ENCODE measurements at regions not wholly inside any gene's neighbourhood (a gene's known extent, or its start where the extent isn't known, plus 50 kb on each side); places are given as distances from the start of the nearest gene placed in this dataset.

GRCh38 chr4:187415231-187415630, 580.3 kb upstream of the ZFP42 start:
- no peak for TF ChIP-seq GABPA (IDR thresholded peaks at IDR 0.05; ENCODE audit: low read depth)
- TF ChIP-seq CTCF (IDR thresholded peaks at IDR 0.05; ENCODE audit: insufficient read depth, low read length), result no peak
- TF ChIP-seq POLR2AphosphoS5 (IDR thresholded peaks at IDR 0.05; ENCODE audit: low read depth), result no peak
- no peak for TF ChIP-seq SPI1 (IDR thresholded peaks at IDR 0.05; ENCODE audit: borderline replicate concordance, low read depth)
- no peak for TF ChIP-seq REST (IDR thresholded peaks at IDR 0.05; ENCODE audit: insufficient replicate concordance, low read depth)
- Histone ChIP-seq H3K4me3 (replicated peaks; ENCODE audit: insufficient read depth, low read length) (no peak overlapping the region), H3K27me3 (ENCODE audit: insufficient read depth, poor library complexity, severe bottlenecking) (no peaks in the 10 kb centered on the region), H3K27ac (replicated peaks) (no peak overlapping the region)
- no peak for DNase-seq (ENCODE audit: low read depth in 1 of 2, low spot score in 1 of 2)

GRCh38 chr4:187416216-187416615, 579.4 kb upstream of the ZFP42 start:
- Histone ChIP-seq H3K27ac (replicated peaks) (no peak overlapping the region), H3K4me3 (replicated peaks; ENCODE audit: insufficient read depth, low read length) (no peak overlapping the region), H3K27me3 (ENCODE audit: insufficient read depth, poor library complexity, severe bottlenecking) (no peaks in the 10 kb centered on the region)
- DNase-seq (ENCODE audit: low read depth in 1 of 2, low spot score in 1 of 2), result no peak
- TF ChIP-seq SPI1 (IDR thresholded peaks at IDR 0.05; ENCODE audit: borderline replicate concordance, low read depth), result no peak
- no peak for TF ChIP-seq REST (IDR thresholded peaks at IDR 0.05; ENCODE audit: insufficient replicate concordance, low read depth)
- no peak for TF ChIP-seq CTCF (IDR thresholded peaks at IDR 0.05; ENCODE audit: insufficient read depth, low read length)
- TF ChIP-seq POLR2AphosphoS5 (IDR thresholded peaks at IDR 0.05; ENCODE audit: low read depth), result no peak
- no peak for TF ChIP-seq GABPA (IDR thresholded peaks at IDR 0.05; ENCODE audit: low read depth)

- Histone ChIP-seq H3K27me3 (ENCODE audit: insufficient read depth, poor library complexity, severe bottlenecking) (no peaks in the 10 kb centered on the region), H3K4me3 (replicated peaks; ENCODE audit: insufficient read depth, low read length) (no peak overlapping the region), H3K27ac (replicated peaks) (no peak overlapping the region)
- no peak for DNase-seq (ENCODE audit: low read depth in 1 of 2, low spot score in 1 of 2)
- no peak for TF ChIP-seq SPI1 (IDR thresholded peaks at IDR 0.05; ENCODE audit: borderline replicate concordance, low read depth)
- TF ChIP-seq POLR2AphosphoS5 (IDR thresholded peaks at IDR 0.05; ENCODE audit: low read depth), result no peak
- no peak for TF ChIP-seq CTCF (IDR thresholded peaks at IDR 0.05; ENCODE audit: insufficient read depth, low read length)
- TF ChIP-seq GABPA (IDR thresholded peaks at IDR 0.05; ENCODE audit: low read depth), result no peak
- TF ChIP-seq REST (IDR thresholded peaks at IDR 0.05; ENCODE audit: insufficient replicate concordance, low read depth), result no peak
These were observed 577.9 kb upstream of the ZFP42 start for GRCh38 chr4:187417721-187418120.
